HG02610 (cell line): ENCODE measurements at regions not wholly inside any gene's neighbourhood (a gene's known extent, or its start where the extent isn't known, plus 50 kb on each side); places are given as distances from the start of the nearest gene placed in this dataset.

Source experiments
- ATAC-seq: cut with Tn5 transposase; IDR thresholded peaks from one replicate; pipeline ENCODE4 v1.9.1; 2021; ENCODE audit warnings: mild to moderate bottlenecking, moderate library complexity; ENCODE audit not compliant: unreplicated experiment

DNA sequence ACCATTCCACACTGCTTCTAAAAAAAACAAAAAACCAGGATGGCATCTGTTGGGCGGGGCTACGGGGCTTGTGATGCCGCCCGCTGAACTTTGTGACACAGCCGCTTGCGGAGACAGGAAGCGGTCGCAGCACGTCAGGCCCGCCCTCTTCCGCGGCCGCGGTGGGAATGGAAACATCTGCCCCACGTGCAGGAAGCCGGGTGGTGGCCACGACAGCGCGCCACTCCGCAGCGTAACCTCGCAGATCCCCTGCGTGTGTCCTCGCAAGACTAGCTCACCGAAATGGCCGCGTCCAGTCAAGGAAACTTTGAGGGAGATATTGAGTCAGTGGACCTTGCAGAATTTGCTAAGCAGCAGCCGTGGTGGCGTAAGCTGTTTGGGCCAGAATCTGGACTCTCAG lies 168.5 kb downstream of the SUCLG1 start:
- no peak for ATAC-seq

DNA sequence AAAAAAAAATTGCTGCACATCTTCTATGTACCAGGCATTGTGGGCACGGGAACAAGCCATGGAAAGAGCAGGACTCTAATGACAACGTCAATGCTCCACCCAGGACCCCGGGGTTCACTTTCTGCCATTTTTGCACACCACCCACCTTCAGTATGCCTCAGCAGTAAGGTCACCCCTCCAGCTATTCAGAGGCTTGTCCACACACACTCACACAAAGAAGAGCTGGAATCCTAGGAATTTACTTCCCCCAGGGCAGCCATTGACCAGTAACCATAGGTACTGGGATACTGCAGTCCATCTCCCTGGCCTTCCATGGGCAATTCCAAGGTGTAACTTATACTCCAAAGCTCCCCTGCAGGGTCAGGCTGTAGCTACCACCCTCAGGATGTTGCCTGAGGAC lies 170.8 kb downstream of the SUCLG1 start:
- ATAC-seq: no peak

DNA sequence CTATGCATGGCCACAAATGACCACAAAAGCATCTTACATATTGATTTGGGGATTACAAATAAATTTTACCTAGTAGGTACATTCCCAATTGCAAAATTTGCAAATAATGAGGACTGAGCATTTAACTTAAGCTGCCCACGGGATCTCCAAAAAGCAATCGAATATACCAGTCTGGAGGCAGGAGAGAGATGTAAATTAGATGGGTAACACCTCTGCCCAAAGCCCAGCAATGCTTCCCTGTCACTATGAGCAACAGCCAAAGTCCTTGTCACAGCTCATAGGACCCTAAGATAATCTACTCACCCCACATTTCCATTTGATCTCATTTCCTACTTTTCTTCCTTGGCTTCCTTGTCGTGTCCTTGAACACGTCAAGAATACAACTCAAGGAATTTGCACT lies 172.2 kb downstream of the SUCLG1 start:
- no peak for ATAC-seq

DNA sequence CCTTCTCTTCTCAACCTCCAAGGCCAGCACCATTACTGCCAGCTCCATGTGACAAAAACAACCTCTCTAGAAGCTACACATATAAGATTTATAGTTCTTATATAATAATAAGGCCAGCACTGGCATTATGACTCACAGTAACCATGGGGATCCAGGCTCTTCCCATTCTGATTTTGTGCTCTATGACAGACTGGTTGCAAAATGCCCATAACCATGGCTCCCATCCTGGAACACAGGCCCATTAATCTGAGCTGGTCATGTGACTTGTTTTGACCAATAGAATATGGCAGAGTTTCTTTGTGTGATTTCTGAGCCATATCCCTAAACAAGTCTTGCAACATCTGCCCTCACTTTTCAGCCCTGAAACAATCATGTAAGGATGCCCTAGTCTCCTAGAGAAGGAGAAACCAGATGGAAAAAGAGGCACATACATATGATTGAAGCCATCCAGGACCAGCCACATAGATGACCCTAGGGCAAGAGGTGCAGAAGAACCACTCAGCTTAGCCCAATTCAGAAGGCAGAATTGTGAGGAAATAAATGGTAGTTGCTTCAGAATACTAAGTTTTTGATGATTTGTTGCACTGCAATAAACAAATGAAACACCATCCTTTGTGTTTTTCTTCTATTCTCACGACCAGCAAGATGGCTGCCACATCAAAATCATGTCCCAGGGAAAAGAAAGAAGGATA lies 173.9 kb downstream of the SUCLG1 start:
- ATAC-seq: no peak

DNA sequence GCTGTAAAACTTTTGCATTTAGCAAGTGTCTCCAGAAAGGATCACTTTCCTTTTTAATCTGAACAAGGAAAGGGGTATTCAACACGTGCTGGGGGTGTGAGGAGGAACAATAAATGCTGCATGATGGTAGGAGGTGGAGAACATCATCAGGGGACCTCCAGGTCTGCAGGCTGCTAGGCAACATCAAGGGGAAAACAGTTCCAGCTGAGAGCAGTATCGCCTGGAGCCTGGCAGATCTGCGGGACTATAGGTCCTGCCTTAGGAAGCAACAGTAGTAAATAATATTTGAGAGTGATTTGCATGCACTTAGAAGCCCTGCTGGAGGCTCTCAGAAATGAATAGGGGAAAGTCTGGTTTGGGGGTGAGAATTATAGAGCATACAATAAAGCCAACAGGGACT lies 175.6 kb downstream of the SUCLG1 start:
- ATAC-seq: no peak

DNA sequence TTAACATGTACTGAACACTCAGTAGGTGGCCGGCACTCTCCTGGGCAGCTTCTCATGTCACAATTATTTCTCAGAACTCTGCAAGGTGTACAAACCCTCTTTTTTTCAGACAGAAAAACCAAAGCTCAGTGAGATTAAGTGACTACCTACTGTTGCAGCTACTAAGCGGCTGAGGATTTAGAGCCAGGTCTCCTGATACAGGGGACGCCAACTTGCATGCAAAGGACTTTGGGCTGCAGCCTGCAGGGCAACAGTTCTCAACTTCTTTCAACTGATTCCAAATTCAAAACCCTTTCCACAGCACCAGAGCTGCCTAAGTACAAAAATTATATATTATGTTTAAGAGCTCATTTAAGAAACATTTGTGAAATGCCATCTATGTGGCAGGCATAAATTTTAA lies 177.6 kb downstream of the SUCLG1 start:
- ATAC-seq: no peak

DNA sequence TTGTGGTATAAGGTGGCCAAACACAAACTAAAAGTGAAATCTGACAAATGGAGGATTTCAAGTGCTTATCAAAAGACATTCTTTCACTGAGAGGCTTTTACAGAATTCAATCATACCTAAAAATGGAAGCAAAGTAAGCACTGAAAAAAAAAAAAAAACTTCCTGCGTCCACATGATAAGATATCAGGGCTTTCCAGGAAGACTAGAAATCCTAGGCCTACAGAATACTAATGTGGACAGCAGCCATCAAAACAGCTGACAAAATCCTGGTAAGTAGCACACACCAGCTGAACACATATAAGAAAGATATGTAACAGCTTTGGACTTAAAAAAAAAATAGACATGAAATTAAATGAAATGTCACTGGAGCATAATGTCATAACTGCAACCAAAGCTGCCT lies 178.2 kb downstream of the SUCLG1 start:
- ATAC-seq: no peak

DNA sequence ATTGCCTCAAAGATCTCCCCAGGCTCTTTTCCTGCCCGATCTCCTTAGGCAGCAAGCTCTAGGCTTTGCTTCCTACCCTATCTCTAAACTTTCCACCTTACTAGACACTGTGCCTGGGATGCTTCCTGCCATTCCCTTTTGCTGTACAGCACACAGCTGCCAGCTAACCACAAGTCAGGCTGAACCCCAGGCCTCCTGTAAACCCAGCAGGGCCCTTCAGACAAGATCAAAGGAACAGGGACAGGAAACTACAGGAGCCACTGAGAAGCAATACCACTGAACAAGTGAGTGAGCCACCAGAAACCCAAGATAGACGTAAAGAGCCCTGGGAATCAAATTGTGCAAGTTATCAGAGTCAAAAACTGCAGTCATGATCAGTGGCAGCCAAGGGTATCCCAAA lies 180.7 kb downstream of the SUCLG1 start:
- ATAC-seq: no peak

DNA sequence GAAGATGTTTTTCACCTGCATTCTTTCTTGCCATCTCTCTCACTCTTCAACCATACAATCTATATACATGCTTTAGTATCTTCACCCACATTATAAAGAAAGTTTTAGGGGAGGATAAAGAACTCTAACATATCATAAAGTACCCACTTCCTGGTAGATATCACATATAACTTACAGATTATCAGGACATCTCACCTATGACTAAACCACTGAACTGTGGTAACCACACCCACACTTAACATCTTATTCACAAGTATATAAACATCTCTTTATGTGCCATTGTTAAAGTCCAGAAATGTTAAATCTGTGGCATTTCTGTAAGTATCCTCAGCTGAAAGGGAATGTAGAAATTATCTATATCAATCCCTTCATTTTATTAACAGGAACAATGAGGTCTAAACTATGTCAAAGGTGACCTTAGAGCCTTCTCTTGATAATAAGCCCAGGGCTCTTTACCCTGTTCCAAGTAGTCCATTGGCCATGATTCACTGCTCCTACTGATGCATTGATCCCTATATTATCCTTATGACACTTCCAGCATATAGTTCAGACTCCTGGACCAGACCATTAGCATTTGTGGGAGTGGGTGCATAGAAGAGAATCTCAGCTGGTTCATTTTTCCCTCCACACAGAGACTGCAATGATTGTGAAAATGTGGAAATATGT lies 182.4 kb downstream of the SUCLG1 start:
- no peak for ATAC-seq

DNA sequence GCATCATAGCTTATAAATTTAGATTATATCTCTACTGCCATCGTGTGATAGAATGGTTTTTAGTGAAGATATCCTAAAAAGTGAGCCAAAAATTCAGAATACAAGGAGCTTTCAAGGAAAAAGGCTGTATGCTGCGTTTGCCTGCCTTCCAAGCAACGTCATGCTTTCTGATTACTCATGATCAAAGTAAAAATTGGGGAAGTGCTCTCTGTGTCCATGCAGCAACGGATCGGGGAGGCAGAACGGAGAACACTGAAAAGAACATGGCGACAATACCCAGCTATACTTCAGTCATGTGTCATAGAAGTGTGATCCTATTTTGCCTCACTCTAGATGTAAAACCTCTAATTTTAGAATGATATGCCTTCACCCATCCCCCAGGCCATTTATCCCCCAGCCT lies 185.7 kb downstream of the SUCLG1 start:
- no peak for ATAC-seq

DNA sequence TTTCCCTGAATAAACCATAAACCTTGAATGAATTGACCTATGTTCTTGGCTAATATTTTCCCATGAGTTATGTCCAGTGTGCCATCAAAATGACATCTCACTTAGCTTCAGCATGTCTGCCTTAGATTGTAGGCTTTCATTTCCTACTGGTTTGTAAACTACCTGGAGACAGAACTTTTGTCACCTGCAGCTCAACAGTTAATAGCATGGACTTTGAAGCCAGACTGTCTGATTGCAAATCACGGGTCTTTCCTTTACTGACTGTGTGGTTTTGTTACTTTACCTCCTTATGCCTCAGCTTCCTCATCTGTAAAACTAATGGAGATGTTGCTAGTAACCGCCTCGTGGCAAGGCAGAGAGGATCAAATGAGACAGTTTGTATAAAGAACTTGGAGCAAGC lies 187.1 kb downstream of the SUCLG1 start:
- ATAC-seq: no peak

DNA sequence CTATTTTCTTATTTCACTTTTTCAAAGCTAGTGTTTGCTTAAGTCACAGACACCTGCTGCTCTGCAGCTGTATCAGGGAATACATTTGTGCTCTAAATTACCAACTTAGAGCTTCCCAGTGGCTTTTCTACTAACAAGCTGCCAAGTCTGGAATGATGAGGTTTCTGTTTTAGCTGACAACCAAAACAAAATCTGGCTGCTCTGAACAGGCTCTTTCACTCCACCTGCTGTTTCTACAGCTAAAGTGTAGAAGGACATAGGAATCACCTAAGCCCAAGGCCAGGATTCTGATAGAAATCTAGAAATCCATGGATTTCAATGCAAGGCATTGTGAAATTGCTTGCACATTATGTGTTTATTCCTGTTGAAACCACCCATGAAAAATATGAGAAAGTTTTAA lies 201.2 kb downstream of the SUCLG1 start:
- ATAC-seq: no peak

DNA sequence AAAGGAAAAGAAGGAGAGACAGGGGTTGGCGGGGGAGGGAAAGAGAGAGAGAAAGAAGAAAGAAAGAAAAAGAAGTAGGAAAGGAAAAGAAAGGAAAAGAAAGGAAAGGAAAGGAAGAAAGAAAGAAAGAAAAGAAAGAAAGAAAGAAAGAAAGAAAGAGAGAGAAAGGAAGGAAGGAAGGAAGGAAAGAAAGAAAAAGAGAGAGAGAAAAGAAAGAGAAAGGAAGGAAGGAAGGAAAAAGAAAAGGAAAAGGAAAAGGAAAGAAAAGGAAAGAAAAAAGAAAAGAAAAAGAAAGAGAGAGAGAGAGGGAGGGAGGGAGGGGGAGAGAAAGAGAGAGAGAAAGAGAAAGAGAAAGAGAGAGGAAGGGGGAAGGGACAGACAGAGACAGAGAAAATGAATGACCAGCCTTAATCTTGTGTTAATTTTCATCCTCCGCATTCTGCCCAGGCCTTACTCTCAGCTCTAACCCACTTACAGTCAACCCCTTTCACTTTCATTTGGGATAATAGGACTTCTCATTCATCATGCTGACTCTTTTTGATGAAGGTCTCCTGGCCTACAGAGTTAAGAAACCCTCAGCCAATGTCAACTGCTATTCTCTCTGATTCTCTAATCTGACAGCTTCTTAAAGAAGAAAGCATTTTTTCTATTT lies 207.3 kb downstream of the SUCLG1 start:
- no peak for ATAC-seq

DNA sequence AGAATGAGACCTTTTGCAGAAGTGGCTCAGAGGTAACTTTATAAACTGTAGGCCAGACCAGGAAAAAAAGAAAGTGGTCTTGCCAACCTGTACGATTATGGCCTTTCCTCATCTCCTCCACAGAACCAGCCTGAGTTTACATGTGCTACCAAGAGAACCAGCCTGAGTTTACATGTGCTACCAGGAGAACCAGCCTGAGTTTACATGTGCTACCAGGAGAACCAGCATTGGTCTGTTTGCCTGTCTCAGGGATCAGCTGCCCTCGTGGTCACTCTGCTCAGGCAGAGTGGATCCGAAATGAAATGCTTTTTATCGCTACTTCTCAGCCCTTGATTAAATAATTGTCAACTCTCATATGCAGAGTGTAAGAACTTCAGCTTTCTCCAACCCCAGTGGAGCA lies 209.9 kb downstream of the SUCLG1 start:
- no peak for ATAC-seq

DNA sequence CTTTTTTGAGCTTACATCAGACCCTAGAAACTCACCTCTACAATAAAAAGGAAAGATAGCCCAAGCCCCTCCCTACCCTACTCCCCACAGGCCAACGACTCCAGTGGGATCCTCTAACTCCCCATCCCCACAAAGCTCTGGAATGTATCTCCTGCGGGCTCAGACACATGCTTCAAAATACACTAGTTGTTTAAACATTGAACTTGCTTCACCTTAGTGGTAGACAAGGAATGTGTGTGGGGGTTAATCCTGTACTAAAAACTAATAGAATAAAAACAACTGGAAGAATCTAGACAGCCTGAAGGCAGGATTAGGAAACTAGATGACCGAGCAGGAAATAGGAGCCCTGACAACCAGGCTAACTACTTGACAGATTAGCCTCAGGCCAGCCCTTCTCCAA lies 211.5 kb downstream of the SUCLG1 start:
- no peak for ATAC-seq

DNA sequence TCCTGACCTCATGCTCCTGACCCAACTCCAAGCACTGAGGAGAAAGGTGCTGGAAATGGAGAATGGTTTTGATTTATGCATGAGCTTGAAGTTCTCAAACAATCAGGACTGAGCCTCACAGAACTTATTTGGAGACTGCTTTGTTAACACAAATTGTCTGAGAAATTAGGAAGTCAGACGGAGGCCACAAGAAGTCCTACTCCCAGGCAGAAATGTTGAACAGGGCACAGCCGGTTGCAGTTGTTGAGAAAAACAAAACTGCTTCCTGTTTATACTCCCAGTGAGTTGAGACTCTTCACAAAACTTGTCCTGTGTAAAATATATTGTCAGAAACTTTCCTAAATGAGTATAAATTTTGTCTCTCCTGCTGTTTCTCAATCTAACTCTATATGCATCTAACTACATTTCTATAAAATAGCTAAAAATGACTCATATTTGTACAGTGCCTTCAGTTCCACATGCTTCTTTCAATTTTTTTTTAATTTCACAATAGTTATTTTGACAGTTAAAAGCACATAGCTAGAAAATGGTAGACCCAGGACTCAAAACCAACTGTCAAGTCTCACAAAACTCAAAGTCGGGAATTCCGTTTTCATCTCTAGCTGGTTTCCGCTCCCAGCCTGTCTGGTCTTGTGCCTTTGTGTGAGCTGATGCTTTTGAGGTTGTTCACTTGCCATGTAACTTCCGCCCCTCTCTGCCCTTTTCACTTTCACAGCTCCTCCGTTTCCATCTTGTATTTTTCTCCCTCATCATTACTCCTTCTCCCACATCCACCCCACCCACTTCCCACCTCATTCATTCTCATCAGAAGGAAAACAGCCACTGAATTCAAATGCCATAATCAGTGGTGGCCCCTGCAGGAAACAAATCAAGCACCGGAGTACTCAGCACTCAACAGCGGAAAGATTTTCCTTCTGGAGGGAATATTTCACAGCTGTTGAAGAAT lies 215.0 kb downstream of the SUCLG1 start:
- ATAC-seq: no peak

DNA sequence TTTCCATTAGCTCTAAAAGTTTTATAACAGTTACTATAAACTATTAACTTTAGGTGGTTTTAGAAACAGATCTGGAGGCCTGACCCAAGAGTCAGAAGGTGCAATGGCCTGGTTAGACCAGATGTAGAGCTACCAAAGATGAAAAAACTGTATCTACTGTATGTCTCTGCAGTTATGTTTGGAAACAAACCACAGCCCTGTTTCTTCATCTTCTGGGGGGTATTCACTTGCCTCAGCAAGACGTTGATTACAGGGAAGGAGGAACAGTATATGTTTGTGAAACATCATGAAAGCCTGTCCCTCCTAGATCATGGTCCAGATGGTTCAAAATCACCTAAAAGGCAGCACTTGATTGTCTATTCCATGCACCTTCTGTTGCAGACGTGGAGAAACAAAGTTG lies 220.2 kb downstream of the SUCLG1 start:
- ATAC-seq: no peak

DNA sequence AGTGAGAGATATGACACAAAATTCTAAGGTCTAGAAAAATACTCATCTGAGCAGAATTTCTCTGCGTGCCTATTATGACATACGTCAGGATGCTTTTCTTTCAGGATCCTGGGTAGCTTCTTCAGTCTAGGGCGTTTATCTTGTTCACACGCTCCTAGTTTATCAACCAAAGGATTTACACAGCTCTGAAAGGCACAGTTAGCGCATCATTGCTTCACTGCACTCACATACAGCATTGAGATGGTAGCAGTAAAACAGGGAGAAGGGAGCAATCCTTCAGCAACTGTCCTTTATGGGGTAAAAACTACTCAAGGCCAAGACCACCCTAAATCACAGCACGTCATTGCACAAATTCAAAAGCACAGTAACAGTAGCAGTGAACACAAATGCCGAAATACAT lies 222.8 kb downstream of the SUCLG1 start:
- ATAC-seq: no peak

DNA sequence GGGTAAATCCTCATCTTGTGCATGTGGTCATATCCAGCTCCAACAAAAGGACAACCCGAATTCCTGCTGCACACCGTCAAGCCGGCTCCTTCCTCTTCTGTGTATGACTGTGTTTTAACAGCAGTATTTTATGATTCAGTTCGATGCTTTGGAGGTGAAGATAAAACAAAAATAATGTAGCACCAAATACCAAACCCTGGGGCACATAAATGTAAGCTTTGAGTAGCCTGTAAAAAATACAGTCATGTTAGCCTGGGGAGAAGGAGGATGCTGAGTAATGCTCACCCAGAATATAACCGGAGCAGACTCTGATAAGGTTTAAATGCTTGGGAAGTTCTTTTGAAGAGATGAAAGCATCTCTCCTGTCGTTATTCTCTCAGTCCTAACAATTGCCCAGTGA lies 225.0 kb downstream of the SUCLG1 start:
- ATAC-seq: no peak

DNA sequence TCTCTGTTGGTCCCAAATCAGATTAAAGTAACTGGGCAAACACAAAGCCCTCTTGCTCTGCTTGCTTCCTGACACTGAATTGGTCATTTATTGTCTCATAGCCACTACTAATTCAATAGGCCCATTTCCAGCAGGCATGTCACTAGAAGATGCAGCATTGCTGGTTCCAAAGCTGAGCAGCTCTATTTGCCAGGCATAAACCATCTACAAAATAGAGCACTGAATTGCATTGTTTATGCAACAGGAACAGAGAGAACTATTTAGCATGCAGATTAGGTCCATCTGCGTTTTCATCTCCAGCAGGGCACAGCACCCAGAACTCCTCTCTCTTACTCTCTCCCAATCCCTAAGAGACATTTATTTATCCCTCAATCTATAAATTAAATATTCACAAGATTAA lies 227.6 kb downstream of the SUCLG1 start:
- no peak for ATAC-seq

DNA sequence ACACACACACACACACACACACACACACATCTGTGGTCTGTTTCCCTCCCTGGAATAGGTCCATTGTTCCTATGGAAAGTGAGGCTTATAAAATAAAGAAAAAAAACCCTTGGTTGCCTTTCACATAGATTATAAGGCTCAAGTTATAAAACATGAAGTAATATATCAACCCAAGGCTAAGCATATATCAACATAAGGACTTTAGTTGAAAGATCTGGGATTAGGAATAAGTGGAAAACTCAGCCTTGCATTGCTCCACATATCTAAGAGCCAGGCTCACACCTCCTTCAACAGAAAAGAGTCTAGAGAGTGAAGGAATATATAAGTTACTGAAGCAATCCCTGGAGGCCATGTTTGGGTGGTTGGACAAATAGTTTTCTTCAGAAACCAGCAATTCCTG lies 235.0 kb downstream of the SUCLG1 start:
- no peak for ATAC-seq
